Activated CD8-positive, alpha-beta T cell treated with anti-CD3 and anti-CD28 coated beads for 36 hours (primary cell): ENCODE measurements at regions not wholly inside any gene's neighbourhood (a gene's known extent, or its start where the extent isn't known, plus 50 kb on each side); places are given as distances from the start of the nearest gene placed in this dataset.

Experiments used
- ATAC-seq: fragments of 200-7000 bp; cut with Tn5 transposase; one replicate; pipeline ENCODE4 v1.10.0; 2021; ENCODE audit warnings: mild to moderate bottlenecking, moderate library complexity
- CTCF ChIA-PET: fragments of 350-600 bp; sonication (Branson Sonifier 250); formaldehyde crosslinking; loops from one replicate; lab custom pipeline; 2021; ENCODE audit warnings: antibody characterized with exemption; lab: Charles Lee
- POLR2A ChIA-PET: fragments of 350-600 bp; sonication (Branson Sonifier 250); formaldehyde crosslinking; loops from one replicate; lab custom pipeline; 2021; ENCODE audit warnings: antibody characterized with exemption; lab: Charles Lee
- DNase-seq: peaks from one replicate; pipeline ENCODE4 v3.0.0-alpha.2; 2020
- H3K27ac Mint-ChIP-seq: one replicate; pipeline ENCODE4 v1.8.0; 2021; ENCODE audit warnings: mild to moderate bottlenecking, mixed read lengths
- H3K27me3 Mint-ChIP-seq: one replicate; pipeline ENCODE4 v1.8.0; 2021; ENCODE audit warnings: mixed read lengths
- H3K36me3 Mint-ChIP-seq: one replicate; pipeline ENCODE4 v1.8.0; 2021; ENCODE audit warnings: low read depth, mixed read lengths
- H3K4me1 Mint-ChIP-seq: one replicate; pipeline ENCODE4 v1.8.0; 2021; ENCODE audit warnings: low read depth, mixed read lengths
- H3K4me3 Mint-ChIP-seq: one replicate; pipeline ENCODE4 v1.8.0; 2021; ENCODE audit warnings: mild to moderate bottlenecking, moderate library complexity, mixed read lengths
- H3K9me3 Mint-ChIP-seq: one replicate; pipeline ENCODE4 v1.8.0; 2021; ENCODE audit warnings: mixed read lengths
- intact Hi-C: fragments of 100-400 bp; cut with micrococcal nuclease; formaldehyde crosslinking; loops from one replicate; pipeline ENCODE4 v1.10.0; 2022
- TF ChIP-seq, protein P1 (sequence below): fragments of 200-600 bp; IDR thresholded peaks from one replicate; pipeline ENCODE4 v1.8.0; 2022; ENCODE audit warnings: antibody characterized with exemption, mild to moderate bottlenecking

DNA sequence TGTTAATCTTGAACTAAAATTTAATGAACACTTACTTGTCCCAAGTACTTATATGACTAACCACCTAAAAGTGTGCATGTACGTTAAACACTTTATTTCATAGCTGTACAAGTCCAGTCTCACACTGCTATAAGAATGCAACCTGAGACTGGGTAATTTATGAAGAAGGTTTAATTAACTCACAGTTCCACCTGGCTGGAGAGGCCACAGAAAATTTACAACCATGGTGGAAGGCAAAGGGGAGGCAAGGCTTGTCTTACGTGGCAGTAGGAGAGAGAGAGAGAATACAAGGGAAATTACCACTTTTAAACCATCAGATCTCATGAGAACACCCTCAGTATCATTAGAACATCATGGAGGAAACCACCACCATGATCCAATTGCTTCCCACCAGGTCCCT, 748.7 kb upstream of the HS3ST1 start:
- ATAC-seq (no peak), DNase-seq (no peak)
- no peaks in the 10 kb centered on the region for H3K4me1 Mint-ChIP-seq
- intact Hi-C loops: no loop called here
- peaks cover 10% of the 10 kb centered on the region for H3K9me3 Mint-ChIP-seq
- H3K4me3 Mint-ChIP-seq: no peak overlapping the region
- TF ChIP-seq, protein P1, sequence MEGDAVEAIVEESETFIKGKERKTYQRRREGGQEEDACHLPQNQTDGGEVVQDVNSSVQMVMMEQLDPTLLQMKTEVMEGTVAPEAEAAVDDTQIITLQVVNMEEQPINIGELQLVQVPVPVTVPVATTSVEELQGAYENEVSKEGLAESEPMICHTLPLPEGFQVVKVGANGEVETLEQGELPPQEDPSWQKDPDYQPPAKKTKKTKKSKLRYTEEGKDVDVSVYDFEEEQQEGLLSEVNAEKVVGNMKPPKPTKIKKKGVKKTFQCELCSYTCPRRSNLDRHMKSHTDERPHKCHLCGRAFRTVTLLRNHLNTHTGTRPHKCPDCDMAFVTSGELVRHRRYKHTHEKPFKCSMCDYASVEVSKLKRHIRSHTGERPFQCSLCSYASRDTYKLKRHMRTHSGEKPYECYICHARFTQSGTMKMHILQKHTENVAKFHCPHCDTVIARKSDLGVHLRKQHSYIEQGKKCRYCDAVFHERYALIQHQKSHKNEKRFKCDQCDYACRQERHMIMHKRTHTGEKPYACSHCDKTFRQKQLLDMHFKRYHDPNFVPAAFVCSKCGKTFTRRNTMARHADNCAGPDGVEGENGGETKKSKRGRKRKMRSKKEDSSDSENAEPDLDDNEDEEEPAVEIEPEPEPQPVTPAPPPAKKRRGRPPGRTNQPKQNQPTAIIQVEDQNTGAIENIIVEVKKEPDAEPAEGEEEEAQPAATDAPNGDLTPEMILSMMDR: no peak
- H3K36me3 Mint-ChIP-seq: no peaks in the 10 kb centered on the region
- no peaks in the 10 kb centered on the region for H3K27me3 Mint-ChIP-seq
- ChIA-PET CTCF (no interaction called here), POLR2A (no interaction called here)
- no peak overlapping the region for H3K27ac Mint-ChIP-seq

DNA sequence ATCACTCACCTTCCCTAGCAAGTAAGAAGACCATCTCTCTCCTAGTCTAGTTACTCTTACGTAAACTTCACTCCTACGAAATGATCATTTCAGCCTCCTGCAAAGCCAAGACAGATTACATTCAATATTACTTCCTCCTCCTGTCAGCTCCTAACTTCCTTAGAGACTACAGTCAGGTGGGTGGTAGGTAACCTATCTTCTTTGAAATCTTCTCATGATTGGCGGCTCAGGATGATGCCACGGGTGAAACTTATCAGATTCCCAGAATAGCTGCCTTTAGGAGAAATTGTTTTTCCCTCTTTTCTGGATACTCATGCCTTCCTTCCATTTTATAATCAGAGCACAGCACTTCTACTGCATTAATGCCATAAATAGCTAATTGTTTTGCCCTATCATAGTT, 744.8 kb upstream of the HS3ST1 start:
- H3K4me3 Mint-ChIP-seq: no peak overlapping the region
- no peak for DNase-seq
- ChIA-PET POLR2A (no interaction called here), CTCF (no interaction called here)
- TF ChIP-seq, protein P1: no peak
- no peaks in the 10 kb centered on the region for H3K4me1 Mint-ChIP-seq
- H3K36me3 Mint-ChIP-seq: no peaks in the 10 kb centered on the region
- H3K27me3 Mint-ChIP-seq: no peaks in the 10 kb centered on the region
- intact Hi-C loops: no loop called here
- H3K9me3 Mint-ChIP-seq: peaks cover 4% of the 10 kb centered on the region
- no peak for ATAC-seq
- no peak overlapping the region for H3K27ac Mint-ChIP-seq

DNA sequence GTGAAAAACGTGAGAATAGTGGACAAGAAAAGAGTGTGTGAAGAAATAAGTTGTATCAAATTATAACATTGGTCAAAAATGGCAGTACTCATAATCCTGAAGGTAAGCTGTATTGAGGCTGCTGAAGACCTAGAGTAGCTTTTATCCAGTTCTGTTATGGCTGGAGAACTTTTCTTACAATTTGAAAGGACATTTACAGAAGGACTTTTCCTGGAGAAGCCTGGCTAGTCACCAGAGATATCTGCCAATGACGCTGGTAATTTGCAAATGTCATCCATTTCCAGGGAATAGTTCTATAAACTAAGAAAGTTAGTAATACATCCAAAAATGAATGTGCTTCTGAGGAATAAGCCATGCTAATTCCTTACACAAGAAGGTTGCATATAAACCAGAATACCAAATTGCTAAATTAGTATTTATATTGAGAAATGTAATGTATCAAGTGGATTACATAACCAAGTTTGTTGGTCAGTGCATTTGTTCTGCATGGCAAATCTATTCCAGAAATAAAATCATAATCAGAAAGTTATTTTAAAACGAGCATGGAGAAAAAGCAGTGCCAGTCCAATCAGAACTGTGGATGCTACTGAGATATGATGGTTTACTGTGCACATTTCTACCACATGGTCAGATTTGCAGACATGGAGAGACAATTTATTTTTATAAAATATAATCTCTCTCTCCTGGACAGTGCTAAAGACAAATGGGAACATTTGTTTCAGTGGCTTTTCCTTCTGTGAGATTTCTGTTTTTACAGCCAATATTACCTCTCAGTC, 743.7 kb upstream of the HS3ST1 start:
- H3K27ac Mint-ChIP-seq: no peak overlapping the region
- no peak for ATAC-seq

DNA sequence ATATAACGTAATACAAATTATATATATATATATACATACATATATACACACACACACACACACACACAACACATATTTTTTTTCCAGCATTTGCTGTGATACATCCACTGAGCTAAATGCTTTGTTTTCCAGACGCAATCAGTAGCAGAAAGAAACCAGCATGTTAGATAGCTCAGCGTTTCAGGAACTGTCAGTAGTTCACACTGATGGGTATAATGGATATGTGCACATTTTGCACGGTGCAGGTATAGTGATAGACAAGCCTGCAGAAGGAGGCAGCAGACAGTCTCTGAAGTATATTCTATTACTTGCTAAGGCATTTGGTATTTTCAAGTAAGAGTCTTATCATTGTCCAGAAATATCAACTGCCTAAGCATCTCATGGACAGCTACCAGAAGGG, 741.6 kb upstream of the HS3ST1 start:
- Mint-ChIP-seq H3K36me3 (no peaks in the 10 kb centered on the region), H3K4me3 (no peak overlapping the region), H3K27me3 (no peaks in the 10 kb centered on the region), H3K27ac (no peak overlapping the region), H3K9me3 (peaks cover 3% of the 10 kb centered on the region), H3K4me1 (no peaks in the 10 kb centered on the region)
- intact Hi-C loops: no loop called here
- no peak for ATAC-seq
- TF ChIP-seq, protein P1: no peak
- POLR2A ChIA-PET: no interaction called here
- CTCF ChIA-PET: no interaction called here
- DNase-seq: no peak

More for the DNA sequence above, 743.7 kb upstream of the HS3ST1 start:
- no peaks in the 10 kb centered on the region for H3K36me3 Mint-ChIP-seq
- ChIA-PET CTCF (no interaction called here), POLR2A (no interaction called here)
- H3K9me3 Mint-ChIP-seq: peaks cover 2% of the 10 kb centered on the region
- H3K27me3 Mint-ChIP-seq: no peaks in the 10 kb centered on the region
- DNase-seq: no peak
- intact Hi-C loops: no loop called here
- TF ChIP-seq, protein P1: no peak
- H3K4me3 Mint-ChIP-seq: no peak overlapping the region
- no peaks in the 10 kb centered on the region for H3K4me1 Mint-ChIP-seq

DNA sequence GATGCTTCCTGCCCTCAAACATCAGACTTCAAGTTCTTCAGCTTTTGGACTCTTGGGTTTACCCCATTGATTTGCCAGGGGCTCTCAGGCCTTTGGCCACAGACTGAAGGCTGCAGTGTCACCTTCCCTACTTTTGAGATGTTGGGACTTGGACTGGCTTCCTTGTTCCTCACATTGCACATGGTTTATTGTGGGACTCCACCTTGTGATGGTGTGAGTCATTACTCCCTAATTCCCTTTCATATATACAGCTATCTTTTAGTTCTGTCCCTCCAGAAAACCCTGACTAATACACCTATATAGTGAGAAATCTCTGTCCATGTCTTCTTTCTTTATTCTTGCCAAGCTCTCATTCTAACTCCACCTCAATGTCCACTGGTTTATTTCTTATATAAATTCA, 736.9 kb upstream of the HS3ST1 start:
- intact Hi-C loops: no loop called here
- H3K9me3 Mint-ChIP-seq: peaks cover 7% of the 10 kb centered on the region
- CTCF ChIA-PET: no interaction called here
- H3K27ac Mint-ChIP-seq: no peak overlapping the region
- TF ChIP-seq, protein P1: no peak
- ATAC-seq (no peak), DNase-seq (no peak)
- H3K27me3 Mint-ChIP-seq: no peaks in the 10 kb centered on the region
- no peaks in the 10 kb centered on the region for H3K4me1 Mint-ChIP-seq
- H3K4me3 Mint-ChIP-seq: no peak overlapping the region
- POLR2A ChIA-PET: no interaction called here
- no peaks in the 10 kb centered on the region for H3K36me3 Mint-ChIP-seq
